GM12865 (cell line): ENCODE measurements at regions not wholly inside any gene's neighbourhood (a gene's known extent, or its start where the extent isn't known, plus 50 kb on each side); places are given as distances from the start of the nearest gene placed in this dataset.

ENCODE experiments used
- DNase-seq: peaks from one replicate; pipeline ENCODE4 v3.0.0; 2010; ENCODE audit warnings: low read depth
- H3K4me3 ChIP-seq: 2 replicates; pipeline ENCODE4 v1.5.1; 2011; ENCODE audit warnings: mild to moderate bottlenecking, low read depth, low read length, control low read depth
- TF ChIP-seq, protein P1 (sequence below): IDR thresholded peaks from 2 replicates; pipeline ENCODE4 v1.5.1; 2011; ENCODE audit warnings: low read length, control low read depth, low read depth, inconsistent platforms; ENCODE audit not compliant: insufficient read depth; ENCODE audit errors: missing control alignments

- DNase-seq, result no peak
- TF ChIP-seq, protein P1, sequence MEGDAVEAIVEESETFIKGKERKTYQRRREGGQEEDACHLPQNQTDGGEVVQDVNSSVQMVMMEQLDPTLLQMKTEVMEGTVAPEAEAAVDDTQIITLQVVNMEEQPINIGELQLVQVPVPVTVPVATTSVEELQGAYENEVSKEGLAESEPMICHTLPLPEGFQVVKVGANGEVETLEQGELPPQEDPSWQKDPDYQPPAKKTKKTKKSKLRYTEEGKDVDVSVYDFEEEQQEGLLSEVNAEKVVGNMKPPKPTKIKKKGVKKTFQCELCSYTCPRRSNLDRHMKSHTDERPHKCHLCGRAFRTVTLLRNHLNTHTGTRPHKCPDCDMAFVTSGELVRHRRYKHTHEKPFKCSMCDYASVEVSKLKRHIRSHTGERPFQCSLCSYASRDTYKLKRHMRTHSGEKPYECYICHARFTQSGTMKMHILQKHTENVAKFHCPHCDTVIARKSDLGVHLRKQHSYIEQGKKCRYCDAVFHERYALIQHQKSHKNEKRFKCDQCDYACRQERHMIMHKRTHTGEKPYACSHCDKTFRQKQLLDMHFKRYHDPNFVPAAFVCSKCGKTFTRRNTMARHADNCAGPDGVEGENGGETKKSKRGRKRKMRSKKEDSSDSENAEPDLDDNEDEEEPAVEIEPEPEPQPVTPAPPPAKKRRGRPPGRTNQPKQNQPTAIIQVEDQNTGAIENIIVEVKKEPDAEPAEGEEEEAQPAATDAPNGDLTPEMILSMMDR, result no peak
- H3K4me3 ChIP-seq, result no peak overlapping the region
Measured at GRCh38 chr7:10874666-10875065, 99.0 kb upstream of the PHF14 start.

- TF ChIP-seq, protein P1, result no peak
- H3K4me3 ChIP-seq, result no peak overlapping the region
- DNase-seq, result no peak
Measured at GRCh38 chr7:10875080-10875479, 98.6 kb upstream of the PHF14 start.

DNA sequence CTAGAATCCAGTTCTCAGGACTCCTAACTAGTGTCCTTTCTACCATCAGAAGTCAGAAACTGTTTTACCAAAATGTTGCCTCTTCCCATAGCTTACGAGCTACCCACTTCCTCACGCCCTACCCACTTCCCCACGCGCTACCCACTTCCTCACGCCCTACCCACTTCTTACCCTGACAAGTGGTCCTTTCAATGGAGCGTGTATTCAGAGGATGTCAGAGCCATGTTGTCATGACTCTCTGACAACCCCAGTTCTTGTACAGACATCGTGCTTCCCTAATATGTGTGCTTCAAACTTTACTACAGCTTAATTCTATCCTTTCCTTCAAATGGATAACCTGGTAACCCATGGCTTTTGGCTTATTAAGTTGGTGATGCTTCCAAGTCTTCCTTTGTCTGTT is 84.8 kb upstream of the PHF14 start:
- no peak overlapping the region for H3K4me3 ChIP-seq
- TF ChIP-seq, protein P1, result no peak
- DNase-seq, result peak; percentile 4

- DNase-seq, result peak; percentile 80
- TF ChIP-seq, protein P1, result peak; percentile 78
Measured at GRCh38 chr7:10889266-10889898, 84.3 kb upstream of the PHF14 start.

DNA sequence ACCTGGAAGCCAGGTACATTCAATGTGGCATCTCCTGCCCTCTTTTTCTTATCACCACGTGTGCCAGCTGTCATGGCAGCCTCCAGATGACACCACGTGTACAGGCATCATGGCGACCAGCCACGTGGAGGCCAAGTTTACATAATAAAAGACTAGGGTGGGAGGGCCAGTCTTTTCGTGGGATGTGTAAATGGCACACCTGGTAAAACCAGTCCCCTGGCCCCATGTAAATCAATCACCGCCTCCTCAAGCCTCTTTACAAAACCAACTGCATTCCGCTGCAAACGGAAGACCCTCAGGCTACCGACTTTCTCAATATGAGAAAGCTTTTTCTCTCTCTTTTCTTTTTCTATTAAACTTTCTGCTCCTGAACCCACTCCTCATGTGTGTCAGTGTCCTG is 65.1 kb upstream of the PHF14 start:
- DNase-seq, result no peak
- TF ChIP-seq, protein P1, result no peak
- H3K4me3 ChIP-seq, result no peak overlapping the region

More at GRCh38 chr7:10889266-10889898, 84.3 kb upstream of the PHF14 start:
- H3K4me3 ChIP-seq, result no peak overlapping the region

DNA sequence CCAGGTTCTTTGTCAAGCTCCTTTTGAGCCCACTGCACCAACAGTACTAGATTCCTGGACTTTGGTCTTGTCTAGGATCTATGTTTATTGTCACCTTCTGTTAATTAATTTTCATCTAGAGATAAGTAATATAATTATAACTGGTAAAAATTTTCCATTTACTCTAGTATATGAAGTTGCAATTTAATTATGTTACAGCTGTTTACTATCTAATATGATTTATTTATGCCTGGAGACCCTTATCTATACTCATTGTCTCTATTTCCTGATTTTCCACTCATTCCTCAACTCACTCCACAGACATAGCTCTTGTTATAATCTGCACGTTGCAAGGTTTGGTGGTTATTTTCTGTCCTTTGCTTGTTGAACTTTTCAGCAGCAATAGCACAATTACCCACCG is 63.2 kb upstream of the PHF14 start:
- no peak overlapping the region for H3K4me3 ChIP-seq
- no peak for DNase-seq
- TF ChIP-seq, protein P1, result no peak

DNA sequence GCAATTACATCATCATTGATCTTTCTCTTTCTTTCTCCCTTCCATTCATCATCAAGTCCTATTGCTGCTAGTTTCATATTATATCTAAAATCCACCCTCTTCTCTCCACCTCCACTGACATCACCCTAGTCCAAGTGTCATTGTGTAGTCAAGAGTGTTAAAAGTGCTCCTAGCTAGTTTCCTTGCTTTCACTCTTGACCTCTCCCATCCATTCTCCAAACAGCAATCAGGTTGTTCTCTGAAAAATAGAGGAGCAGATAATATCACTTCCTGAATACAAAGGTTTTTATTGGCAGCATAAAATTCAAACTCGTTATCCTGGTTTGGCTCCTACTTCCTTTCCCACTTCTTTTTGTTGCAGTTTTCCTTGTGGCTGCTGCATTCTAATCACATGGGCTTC is 61.6 kb upstream of the PHF14 start:
- no peak for DNase-seq
- no peak overlapping the region for H3K4me3 ChIP-seq
- TF ChIP-seq, protein P1, result no peak
